ENCODE measurements at regions not wholly inside any gene's neighbourhood (a gene's known extent, or its start where the extent isn't known, plus 50 kb on each side); places are given as distances from the start of the nearest gene placed in this dataset.

DNA sequence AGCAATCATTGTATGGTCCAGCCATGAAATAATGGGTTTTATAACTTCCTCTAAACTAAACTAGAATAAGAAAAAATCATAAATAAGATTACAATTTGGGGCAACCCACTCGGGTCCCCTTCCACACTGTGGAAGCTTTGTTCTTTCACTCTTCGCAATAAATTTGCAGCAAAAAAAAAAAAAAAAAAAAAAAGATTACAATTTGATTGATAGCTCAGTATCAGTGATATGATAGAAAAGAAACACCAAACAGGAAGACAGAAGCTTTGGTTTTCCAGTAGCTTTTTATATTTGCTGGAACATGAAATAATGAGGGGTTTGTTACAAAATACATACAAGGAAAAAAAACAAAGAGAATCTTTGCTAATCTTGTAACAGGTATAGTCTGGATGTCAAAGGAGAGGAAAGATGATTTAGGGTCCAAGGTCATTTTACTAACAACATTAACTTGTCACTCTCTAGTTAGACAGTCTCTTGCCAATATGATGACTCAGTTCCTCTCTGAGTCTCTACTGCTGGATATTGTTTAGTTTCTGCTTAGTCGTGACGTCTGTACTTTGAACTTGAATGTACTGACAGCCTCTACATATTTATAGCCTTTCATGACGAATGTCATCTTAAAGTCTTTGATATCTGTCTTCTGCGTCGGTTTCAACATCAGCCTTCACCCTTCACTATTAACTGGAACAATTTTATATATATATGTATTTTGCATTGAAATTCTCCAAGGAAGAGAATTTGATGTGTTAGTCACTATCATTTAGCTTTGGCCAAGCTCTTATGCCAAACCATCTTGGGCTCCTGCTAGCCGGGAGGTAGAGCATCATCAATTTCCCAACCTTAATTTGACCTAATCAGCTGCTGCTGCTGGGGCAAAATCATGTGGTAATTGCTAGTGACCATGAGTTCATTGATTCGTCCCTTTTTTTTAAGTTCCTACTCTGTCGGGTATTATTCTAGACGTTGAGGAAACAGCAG, 213.1 kb upstream of the STXBP5 start:
- no peak for DNase-seq

GRCh38 chr6:146997062-146997461, 207.2 kb upstream of the STXBP5 start:
- DNase-seq, result no peak

DNA sequence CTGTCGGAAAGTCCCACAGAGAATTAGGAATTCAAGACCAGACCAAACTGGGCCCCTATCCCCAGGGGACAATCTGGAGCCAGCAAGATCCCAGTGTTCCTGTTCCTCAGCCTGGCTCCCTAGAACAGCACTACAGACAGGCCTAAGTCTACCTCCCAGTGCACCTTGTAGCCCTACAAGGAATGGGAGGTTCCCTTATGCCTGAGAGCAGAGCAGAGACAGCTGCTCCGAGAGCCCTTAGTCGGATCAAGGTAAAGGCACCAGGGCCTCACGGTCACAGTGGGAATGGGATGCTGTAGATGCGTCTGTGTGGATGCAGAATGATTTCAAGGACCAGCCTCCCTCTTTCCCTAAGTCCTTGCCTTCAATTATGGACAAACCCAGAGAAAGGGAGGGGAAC, 204.5 kb upstream of the STXBP5 start:
- no peak for DNase-seq

DNA sequence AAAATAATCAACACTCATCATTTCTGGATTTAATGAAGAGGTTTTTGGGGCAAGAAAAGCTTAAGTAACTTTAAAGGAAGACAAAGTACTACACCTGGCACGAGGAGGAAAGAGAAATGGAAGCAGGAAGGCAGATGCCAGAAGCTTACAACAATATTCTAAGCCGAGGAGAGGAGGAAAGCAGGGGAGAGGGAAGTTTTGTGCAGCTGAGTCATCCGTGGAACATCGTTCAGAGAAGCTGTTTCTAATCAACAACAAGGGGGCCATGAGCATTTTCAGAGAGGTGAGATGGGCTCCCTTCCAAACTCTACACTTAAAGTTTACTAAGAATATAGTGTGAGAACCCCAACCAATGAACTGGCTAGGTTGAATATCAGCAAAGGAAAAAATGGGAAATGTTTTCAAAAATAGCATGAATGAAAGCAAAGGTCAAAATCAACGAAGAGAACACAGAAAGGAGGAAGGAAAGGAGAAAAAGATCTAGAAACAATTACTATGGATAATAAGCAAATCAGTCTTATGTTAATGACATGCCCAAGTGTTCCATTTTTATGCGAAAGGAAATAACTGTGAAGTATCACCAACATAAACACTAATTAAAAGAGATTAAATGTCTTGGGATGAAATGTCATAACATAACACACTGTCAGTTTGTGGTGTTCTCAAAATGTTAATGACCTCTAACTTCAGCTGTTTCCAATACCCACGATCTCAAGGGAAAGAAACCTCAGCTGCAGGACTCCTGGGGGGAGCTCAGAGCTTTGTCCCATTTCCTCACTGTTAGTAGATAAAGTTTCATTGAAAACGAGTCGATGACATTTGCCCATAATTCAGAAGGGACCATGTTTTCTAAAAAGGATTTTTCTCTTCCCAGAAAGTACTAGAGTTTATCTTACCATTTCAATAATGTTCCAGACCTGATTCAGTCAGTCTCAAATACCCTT, 203.4 kb upstream of the STXBP5 start:
- no peak for DNase-seq

DNA sequence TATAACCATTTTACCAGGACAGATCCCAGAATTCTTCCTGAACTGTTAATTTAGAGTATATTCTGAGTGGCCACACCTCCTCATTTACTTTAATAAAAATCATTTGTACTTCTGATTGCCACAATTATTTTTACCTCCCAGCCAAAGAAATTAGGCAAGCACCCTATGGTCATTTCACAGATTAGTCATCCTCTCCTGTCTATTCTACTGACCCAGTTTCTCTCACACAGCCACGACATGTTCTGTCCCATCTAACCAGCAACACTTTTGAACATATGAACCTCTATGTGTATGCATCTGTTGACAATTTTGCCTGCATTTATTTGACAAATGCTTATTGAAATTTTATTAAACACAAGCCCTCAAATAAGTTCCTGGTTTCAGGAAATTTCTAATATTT, 202.6 kb upstream of the STXBP5 start:
- no peak for DNase-seq

GRCh38 chr6:147003186-147003585, 201.0 kb upstream of the STXBP5 start:
- DNase-seq, result no peak

GRCh38 chr6:147005499-147005898, 198.7 kb upstream of the STXBP5 start:
- no peak for DNase-seq

DNA sequence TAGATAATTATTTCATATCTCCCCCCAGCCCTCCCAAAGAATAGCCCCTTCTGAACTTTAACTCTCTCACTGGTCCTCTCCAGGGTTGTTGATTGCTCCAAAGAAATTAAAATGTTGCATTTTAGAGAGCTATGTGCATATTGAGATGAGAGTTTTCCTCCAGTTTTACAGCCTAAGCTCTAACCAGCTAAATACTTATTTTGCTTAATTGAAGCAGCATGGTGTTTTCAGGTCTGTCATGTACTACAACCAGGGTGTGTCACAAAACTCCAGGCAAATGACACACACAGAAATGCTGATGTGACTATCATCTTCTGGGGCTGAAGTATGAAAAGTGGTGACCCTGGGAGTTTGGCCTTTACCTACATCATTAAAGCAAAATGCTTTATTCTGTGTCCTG, 196.8 kb upstream of the STXBP5 start:
- DNase-seq, result no peak

- DNase-seq, result no peak
These were observed 194.9 kb upstream of the STXBP5 start for GRCh38 chr6:147009358-147009757.

- no peak for DNase-seq
These were observed 188.5 kb upstream of the STXBP5 start for GRCh38 chr6:147015674-147016073.

- no peak for DNase-seq
These were observed 187.8 kb upstream of the STXBP5 start for GRCh38 chr6:147016440-147016839.

- no peak for DNase-seq
These were observed 187.1 kb upstream of the STXBP5 start for GRCh38 chr6:147017153-147017552.

- no peak for DNase-seq
These were observed 185.2 kb upstream of the STXBP5 start for GRCh38 chr6:147019001-147019400.

- DNase-seq, result no peak
These were observed 182.2 kb upstream of the STXBP5 start for GRCh38 chr6:147022041-147022440.

- no peak for DNase-seq
These were observed 181.1 kb upstream of the STXBP5 start for GRCh38 chr6:147023148-147023547.

GRCh38 chr6:147023581-147023980, 180.6 kb upstream of the STXBP5 start:
- DNase-seq, result no peak

- no peak for DNase-seq
These were observed 174.3 kb upstream of the STXBP5 start for GRCh38 chr6:147029923-147030322.

DNA sequence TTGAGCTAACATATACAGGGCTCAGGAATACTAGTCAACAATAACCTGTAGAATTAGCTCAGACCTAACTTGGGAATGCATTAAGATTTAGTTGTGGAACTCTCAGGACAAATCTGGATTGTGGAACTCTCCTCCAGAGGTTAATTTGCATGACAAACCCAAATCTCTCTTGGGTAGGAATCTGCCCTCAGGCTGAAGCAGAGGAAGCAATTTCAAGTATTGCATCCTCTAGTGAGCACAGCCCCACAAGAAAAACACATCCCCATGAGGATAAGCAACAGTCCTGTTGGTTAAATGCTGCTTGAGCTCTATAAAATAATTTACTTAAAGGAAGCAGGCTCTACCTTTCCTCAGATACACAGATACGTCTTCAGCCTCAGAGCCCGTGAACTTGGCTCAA, 170.9 kb upstream of the STXBP5 start:
- no peak for DNase-seq

- no peak for DNase-seq
These were observed 168.3 kb upstream of the STXBP5 start for GRCh38 chr6:147035886-147036285.

DNA sequence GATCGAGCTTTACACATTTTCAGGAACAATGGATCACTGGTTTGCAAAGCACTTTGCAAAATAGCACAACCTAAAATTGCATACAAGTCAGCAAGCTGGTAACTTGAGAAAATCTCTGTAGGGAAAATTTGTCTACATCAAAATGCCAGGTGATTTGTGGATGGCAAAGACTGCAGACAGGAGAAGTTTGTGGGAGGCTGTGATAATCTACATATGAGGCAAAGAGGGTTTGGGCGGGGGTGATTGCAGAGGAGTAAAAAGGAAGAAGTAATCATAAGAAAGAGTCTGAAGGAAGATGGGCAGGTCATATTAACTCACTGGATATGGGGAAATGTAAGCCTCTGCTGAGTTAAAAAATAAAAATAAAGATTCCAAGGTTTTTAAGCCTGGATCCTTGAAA, 166.3 kb upstream of the STXBP5 start:
- DNase-seq, result no peak

- no peak for DNase-seq
These were observed 163.9 kb upstream of the STXBP5 start for GRCh38 chr6:147040121-147040910.

GRCh38 chr6:147042679-147043078, 161.5 kb upstream of the STXBP5 start:
- DNase-seq, result no peak

DNA sequence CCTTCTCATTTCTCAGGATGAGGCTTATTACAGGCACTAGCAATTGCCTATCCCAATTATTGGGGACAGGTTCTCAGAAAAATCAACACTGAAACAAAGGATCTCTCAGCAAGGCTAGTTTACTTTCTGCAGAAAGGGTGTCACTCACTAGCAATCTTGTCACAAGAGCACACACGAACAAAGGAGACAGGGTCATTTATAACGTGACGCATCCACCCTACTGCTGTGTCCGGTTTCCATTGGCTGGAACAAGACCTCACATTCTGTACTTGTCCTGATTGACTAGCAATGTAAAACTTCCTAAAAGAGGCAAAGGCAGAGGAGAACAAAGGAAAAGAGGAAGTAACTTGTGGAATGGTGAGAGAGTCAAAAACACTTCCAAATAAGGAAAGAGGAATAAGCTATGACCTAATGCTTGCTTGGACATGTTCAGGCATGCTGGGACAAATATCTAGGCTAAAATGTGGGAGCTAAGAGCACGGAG, 160.2 kb upstream of the STXBP5 start:
- no peak for DNase-seq
